DMS 273 (cell line): ENCODE measurements at regions not wholly inside any gene's neighbourhood (a gene's known extent, or its start where the extent isn't known, plus 50 kb on each side); places are given as distances from the start of the nearest gene placed in this dataset.
A peak's percentile ranks its signal among the peaks of the same experiment; 100 is the strongest.
"Not testable (repeated sequence)": the region's sequence is repeated elsewhere in the genome, so short reads cannot be mapped to it uniquely, and the experiment has no call there.

ENCODE experiments used
- DNase-seq: peaks from one replicate; lab custom pipeline; 2025; ENCODE audit not compliant: unreplicated experiment; lab: John Stamatoyannopoulos, UW

- DNase-seq = no peak
These were observed 582.7 kb downstream of the DTWD2 start for GRCh38 chr5:118405650-118406061.

GRCh38 chr5:118397236-118397635 is 591.1 kb downstream of the DTWD2 start:
- no peak for DNase-seq

- DNase-seq = peak; percentile 42
These were observed 595.9 kb downstream of the DTWD2 start for GRCh38 chr5:118392491-118392890.

GRCh38 chr5:118382931-118383330 is 605.4 kb downstream of the DTWD2 start:
- not testable (repeated sequence) for DNase-seq

GRCh38 chr5:118379470-118379869 is 608.9 kb downstream of the DTWD2 start:
- peak; percentile 15 for DNase-seq

GRCh38 chr5:118378959-118379358 is 609.4 kb downstream of the DTWD2 start:
- no peak for DNase-seq

GRCh38 chr5:118377420-118377819 is 610.9 kb downstream of the DTWD2 start:
- DNase-seq = no peak

GRCh38 chr5:118371973-118372831 is 616.1 kb downstream of the DTWD2 start:
- peak; percentile 38 for DNase-seq

GRCh38 chr5:118366429-118366828 is 621.9 kb downstream of the DTWD2 start:
- peak; percentile 5 for DNase-seq

GRCh38 chr5:118365718-118366117 is 622.6 kb downstream of the DTWD2 start:
- no peak for DNase-seq

GRCh38 chr5:118354797-118355196 is 633.5 kb downstream of the DTWD2 start:
- no peak for DNase-seq

GRCh38 chr5:118353970-118354369 is 634.4 kb downstream of the DTWD2 start:
- DNase-seq = no peak

GRCh38 chr5:118336468-118336867 is 651.9 kb downstream of the DTWD2 start:
- DNase-seq = no peak

- no peak for DNase-seq
These were observed 661.0 kb downstream of the DTWD2 start for GRCh38 chr5:118327389-118327788.

- DNase-seq = no peak
These were observed 661.8 kb downstream of the DTWD2 start for GRCh38 chr5:118326481-118327045.

GRCh38 chr5:118325931-118326330 is 662.4 kb downstream of the DTWD2 start:
- DNase-seq = no peak

- DNase-seq = not testable (repeated sequence)
These were observed 664.6 kb downstream of the DTWD2 start for GRCh38 chr5:118323723-118324122.

GRCh38 chr5:118321081-118321480 is 667.3 kb downstream of the DTWD2 start:
- no peak for DNase-seq

GRCh38 chr5:118320121-118320520 is 668.2 kb downstream of the DTWD2 start:
- no peak for DNase-seq

GRCh38 chr5:118314931-118315330 is 673.4 kb downstream of the DTWD2 start:
- DNase-seq = no peak

- no peak for DNase-seq
These were observed 677.1 kb downstream of the DTWD2 start for GRCh38 chr5:118311103-118311819.

GRCh38 chr5:118310401-118310800 is 677.9 kb downstream of the DTWD2 start:
- DNase-seq = no peak
